Activated T-cell treated with anti-CD3 and anti-CD28 coated beads, Interleukin-2, amount 50 U/mL, for 24 hours (primary cell): ENCODE measurements at regions not wholly inside any gene's neighbourhood (a gene's known extent, or its start where the extent isn't known, plus 50 kb on each side); places are given as distances from the start of the nearest gene placed in this dataset.
"Not testable (repeated sequence)": the region's sequence is repeated elsewhere in the genome, so short reads cannot be mapped to it uniquely, and the experiment has no call there.

ENCODE experiments used
- DNase-seq: peaks from one replicate; pipeline ENCODE4 v3.0.0-alpha.2; 2020
- H3K27ac Mint-ChIP-seq: 2 replicates; pipeline ENCODE4 v1.8.0; 2020; ENCODE audit warnings: mild to moderate bottlenecking, mixed read lengths
- H3K27me3 Mint-ChIP-seq: 2 replicates; pipeline ENCODE4 v1.8.0; 2020; ENCODE audit warnings: mixed read lengths
- H3K36me3 Mint-ChIP-seq: 2 replicates; pipeline ENCODE4 v1.8.0; 2020; ENCODE audit warnings: low read depth, mixed read lengths
- H3K4me1 Mint-ChIP-seq: 2 replicates; pipeline ENCODE4 v1.8.0; 2020; ENCODE audit warnings: low read depth, mixed read lengths
- H3K4me3 Mint-ChIP-seq: 2 replicates; pipeline ENCODE4 v1.8.0; 2020; ENCODE audit warnings: mild to moderate bottlenecking, moderate library complexity, mixed read lengths
- H3K9me3 Mint-ChIP-seq: 2 replicates; pipeline ENCODE4 v1.8.0; 2020; ENCODE audit warnings: mixed read lengths

- Mint-ChIP-seq H3K9me3 (no peaks in the 10 kb centered on the region), H3K4me1 (peaks cover 14% of the 10 kb centered on the region), H3K27ac (no peak overlapping the region), H3K4me3 (no peak overlapping the region), H3K27me3 (no peaks in the 10 kb centered on the region), H3K36me3 (no peaks in the 10 kb centered on the region)
- no peak for DNase-seq
Observed at GRCh38 chr2:2899826-2900225, 477.8 kb downstream of the EIPR1 start.

- Mint-ChIP-seq H3K36me3 (no peaks in the 10 kb centered on the region), H3K9me3 (no peaks in the 10 kb centered on the region), H3K4me3 (no peak overlapping the region), H3K4me1 (peaks cover 14% of the 10 kb centered on the region), H3K27me3 (no peaks in the 10 kb centered on the region), H3K27ac (no peak overlapping the region)
- no peak for DNase-seq
Observed at GRCh38 chr2:2898744-2899143, 478.9 kb downstream of the EIPR1 start.

GRCh38 chr2:2896643-2897042, 481.0 kb downstream of the EIPR1 start:
- Mint-ChIP-seq H3K4me3 (no peak overlapping the region), H3K9me3 (no peaks in the 10 kb centered on the region), H3K36me3 (no peaks in the 10 kb centered on the region), H3K27me3 (no peaks in the 10 kb centered on the region), H3K27ac (no peak overlapping the region), H3K4me1 (peaks cover 9% of the 10 kb centered on the region)
- no peak for DNase-seq

- H3K27me3 Mint-ChIP-seq = no peaks in the 10 kb centered on the region
- DNase-seq = no peak
- peaks cover 3% of the 10 kb centered on the region for H3K4me1 Mint-ChIP-seq
- H3K4me3 Mint-ChIP-seq = no peak overlapping the region
- H3K27ac Mint-ChIP-seq = no peak overlapping the region
- H3K9me3 Mint-ChIP-seq = no peaks in the 10 kb centered on the region
- H3K36me3 Mint-ChIP-seq = no peaks in the 10 kb centered on the region
Observed at GRCh38 chr2:2896011-2896410, 481.6 kb downstream of the EIPR1 start.

GRCh38 chr2:2894011-2894410, 483.6 kb downstream of the EIPR1 start:
- H3K4me3 Mint-ChIP-seq, H3K4me1 Mint-ChIP-seq, DNase-seq, H3K9me3 Mint-ChIP-seq, H3K27ac Mint-ChIP-seq, H3K27me3 Mint-ChIP-seq, H3K36me3 Mint-ChIP-seq: not testable (repeated sequence)

GRCh38 chr2:2892892-2893291, 484.7 kb downstream of the EIPR1 start:
- Mint-ChIP-seq H3K27me3 (no peaks in the 10 kb centered on the region), H3K36me3 (no peaks in the 10 kb centered on the region)

GRCh38 chr2:2892378-2892777, 485.2 kb downstream of the EIPR1 start:
- H3K4me1 Mint-ChIP-seq = no peaks in the 10 kb centered on the region
- H3K9me3 Mint-ChIP-seq = no peaks in the 10 kb centered on the region
- H3K4me3 Mint-ChIP-seq = no peak overlapping the region

More at GRCh38 chr2:2892892-2893291, 484.7 kb downstream of the EIPR1 start:
- Mint-ChIP-seq H3K27ac (no peak overlapping the region), H3K9me3 (no peaks in the 10 kb centered on the region), H3K4me3 (no peak overlapping the region), H3K4me1 (no peaks in the 10 kb centered on the region)
- no peak for DNase-seq

GRCh38 chr2:2890901-2891300, 486.7 kb downstream of the EIPR1 start:
- Mint-ChIP-seq H3K4me3 (no peak overlapping the region), H3K4me1 (no peaks in the 10 kb centered on the region), H3K9me3 (no peaks in the 10 kb centered on the region), H3K27me3 (peaks cover 3% of the 10 kb centered on the region), H3K27ac (no peak overlapping the region), H3K36me3 (no peaks in the 10 kb centered on the region)
- no peak for DNase-seq

More at GRCh38 chr2:2892378-2892777, 485.2 kb downstream of the EIPR1 start:
- no peak for DNase-seq
- no peaks in the 10 kb centered on the region for H3K27me3 Mint-ChIP-seq
- no peak overlapping the region for H3K27ac Mint-ChIP-seq
- no peaks in the 10 kb centered on the region for H3K36me3 Mint-ChIP-seq

- no peak for DNase-seq
- Mint-ChIP-seq H3K4me1 (no peaks in the 10 kb centered on the region), H3K27me3 (peaks cover 3% of the 10 kb centered on the region), H3K27ac (no peak overlapping the region), H3K4me3 (no peak overlapping the region), H3K36me3 (no peaks in the 10 kb centered on the region), H3K9me3 (no peaks in the 10 kb centered on the region)
Observed at GRCh38 chr2:2890246-2890645, 487.4 kb downstream of the EIPR1 start.

- no peak overlapping the region for H3K4me3 Mint-ChIP-seq
- no peaks in the 10 kb centered on the region for H3K4me1 Mint-ChIP-seq
- no peaks in the 10 kb centered on the region for H3K36me3 Mint-ChIP-seq
- DNase-seq = no peak
- no peaks in the 10 kb centered on the region for H3K9me3 Mint-ChIP-seq
- H3K27ac Mint-ChIP-seq = no peak overlapping the region
- H3K27me3 Mint-ChIP-seq = peaks cover 3% of the 10 kb centered on the region
Observed at GRCh38 chr2:2889646-2890045, 488.0 kb downstream of the EIPR1 start.

- Mint-ChIP-seq H3K4me1 (no peaks in the 10 kb centered on the region), H3K27me3 (peaks cover 3% of the 10 kb centered on the region), H3K27ac (no peak overlapping the region), H3K4me3 (no peak overlapping the region), H3K36me3 (no peaks in the 10 kb centered on the region), H3K9me3 (no peaks in the 10 kb centered on the region)
- no peak for DNase-seq
Observed at GRCh38 chr2:2889141-2889540, 488.5 kb downstream of the EIPR1 start.

- H3K4me3 Mint-ChIP-seq = no peak overlapping the region
- DNase-seq = no peak
- peaks cover 6% of the 10 kb centered on the region for H3K27me3 Mint-ChIP-seq
- no peaks in the 10 kb centered on the region for H3K4me1 Mint-ChIP-seq
- no peaks in the 10 kb centered on the region for H3K36me3 Mint-ChIP-seq
- peaks cover 5% of the 10 kb centered on the region for H3K9me3 Mint-ChIP-seq
- H3K27ac Mint-ChIP-seq = no peak overlapping the region
Observed at GRCh38 chr2:2887772-2888387, 489.7 kb downstream of the EIPR1 start.

GRCh38 chr2:2886922-2887321, 490.7 kb downstream of the EIPR1 start:
- Mint-ChIP-seq H3K27ac (no peak overlapping the region), H3K27me3 (peaks cover 6% of the 10 kb centered on the region), H3K36me3 (no peaks in the 10 kb centered on the region), H3K4me3 (no peak overlapping the region), H3K4me1 (no peaks in the 10 kb centered on the region), H3K9me3 (peaks cover 7% of the 10 kb centered on the region)
- DNase-seq = no peak

- H3K36me3 Mint-ChIP-seq = no peaks in the 10 kb centered on the region
- H3K4me3 Mint-ChIP-seq = no peak overlapping the region
- peaks cover 3% of the 10 kb centered on the region for H3K27me3 Mint-ChIP-seq
- no peak overlapping the region for H3K27ac Mint-ChIP-seq
- peaks cover 7% of the 10 kb centered on the region for H3K9me3 Mint-ChIP-seq
- DNase-seq = no peak
- H3K4me1 Mint-ChIP-seq = no peaks in the 10 kb centered on the region
Observed at GRCh38 chr2:2881499-2881898, 496.1 kb downstream of the EIPR1 start.

- no peak for DNase-seq
- no peak overlapping the region for H3K4me3 Mint-ChIP-seq
- peaks cover 3% of the 10 kb centered on the region for H3K27me3 Mint-ChIP-seq
- no peaks in the 10 kb centered on the region for H3K4me1 Mint-ChIP-seq
- no peak overlapping the region for H3K27ac Mint-ChIP-seq
- peaks cover 7% of the 10 kb centered on the region for H3K9me3 Mint-ChIP-seq
- no peaks in the 10 kb centered on the region for H3K36me3 Mint-ChIP-seq
Observed at GRCh38 chr2:2880938-2881337, 496.7 kb downstream of the EIPR1 start.

GRCh38 chr2:2879781-2880180, 497.8 kb downstream of the EIPR1 start:
- no peaks in the 10 kb centered on the region for H3K4me1 Mint-ChIP-seq
- H3K27ac Mint-ChIP-seq = no peak overlapping the region
- peaks cover 3% of the 10 kb centered on the region for H3K27me3 Mint-ChIP-seq
- no peak for DNase-seq
- no peak overlapping the region for H3K4me3 Mint-ChIP-seq
- no peaks in the 10 kb centered on the region for H3K36me3 Mint-ChIP-seq
- peaks cover 7% of the 10 kb centered on the region for H3K9me3 Mint-ChIP-seq
